BLaER1 treated with 17β-estradiol and CSF1 and Interleukin-3, amounts not matched to agents 10 nM and 100 nM (cell line): ENCODE measurements at regions not wholly inside any gene's neighbourhood (a gene's known extent, or its start where the extent isn't known, plus 50 kb on each side); places are given as distances from the start of the nearest gene placed in this dataset.

ENCODE experiments used
- H3K27ac ChIP-seq, 11 experiments: shearing (Covaris generic); formaldehyde crosslinking; 2 replicates each; pipeline ENCODE4 v1.8.1; 2022
- H3K27me3 ChIP-seq, 11 experiments: shearing (Covaris generic); formaldehyde crosslinking; 2 replicates each; pipeline ENCODE4 v1.8.1; 2022
- H3K36me3 ChIP-seq, 11 experiments: shearing (Covaris generic); formaldehyde crosslinking; 2 replicates each; pipeline ENCODE4 v1.8.1; 2022
- H3K4me1 ChIP-seq, 10 experiments: shearing (Covaris generic); formaldehyde crosslinking; 2 replicates each; pipeline ENCODE4 v1.8.1; 2022
- H3K4me2 ChIP-seq, 11 experiments: shearing (Covaris generic); formaldehyde crosslinking; 2 replicates each; pipeline ENCODE4 v1.8.1; 2022
- H3K4me3 ChIP-seq, 10 experiments: shearing (Covaris generic); formaldehyde crosslinking; 2 replicates each; pipeline ENCODE4 v1.8.1; 2022
- H3K9ac ChIP-seq, 11 experiments: shearing (Covaris generic); formaldehyde crosslinking; 2 replicates each; pipeline ENCODE4 v1.8.1; 2022
- H3K9me3 ChIP-seq, 11 experiments: shearing (Covaris generic); formaldehyde crosslinking; replicated peaks in 1 of 11; 2 replicates each; pipeline ENCODE4 v1.8.1; 2022
- H4K20me1 ChIP-seq, 11 experiments: shearing (Covaris generic); formaldehyde crosslinking; 2 replicates each; pipeline ENCODE4 v1.8.1; 2022
- Cebpa-rat ChIP-seq, 11 experiments: shearing (Covaris generic); IDR thresholded peaks; 2 replicates each; pipeline ENCODE4 v1.8.1; 2022

DNA sequence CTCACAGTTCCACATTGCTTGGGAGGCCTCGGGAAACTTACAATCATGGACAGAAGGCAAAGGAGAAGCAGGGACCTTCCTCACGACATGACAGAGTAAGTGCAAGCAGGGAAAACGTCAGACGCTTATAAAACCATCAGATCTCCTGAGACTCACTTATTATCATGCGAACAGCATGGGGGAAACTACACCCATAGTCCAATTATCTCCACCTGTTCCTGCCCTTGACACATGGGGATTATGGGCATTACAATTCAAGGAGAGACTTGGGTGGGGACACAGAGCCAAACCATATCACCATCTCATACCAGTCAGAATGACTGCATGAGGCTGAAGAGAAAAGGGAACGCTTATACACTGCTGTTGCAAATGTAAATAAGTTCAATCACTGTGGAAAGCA, 1066.9 kb upstream of the PCDH7 start:
- TF ChIP-seq Cebpa-rat (IDR thresholded peaks at IDR 0.05): no peak
- Histone ChIP-seq H3K4me3 (no peak overlapping the region), H3K36me3 (no peaks in the 10 kb centered on the region), H3K27me3 (no peaks in the 10 kb centered on the region), H3K9me3 (no peaks in the 10 kb centered on the region), H3K9ac (no peak overlapping the region), H3K4me2 (no peak overlapping the region), H3K4me1 (no peaks in the 10 kb centered on the region), H4K20me1 (no peaks in the 10 kb centered on the region), H3K27ac (no peak overlapping the region)

DNA sequence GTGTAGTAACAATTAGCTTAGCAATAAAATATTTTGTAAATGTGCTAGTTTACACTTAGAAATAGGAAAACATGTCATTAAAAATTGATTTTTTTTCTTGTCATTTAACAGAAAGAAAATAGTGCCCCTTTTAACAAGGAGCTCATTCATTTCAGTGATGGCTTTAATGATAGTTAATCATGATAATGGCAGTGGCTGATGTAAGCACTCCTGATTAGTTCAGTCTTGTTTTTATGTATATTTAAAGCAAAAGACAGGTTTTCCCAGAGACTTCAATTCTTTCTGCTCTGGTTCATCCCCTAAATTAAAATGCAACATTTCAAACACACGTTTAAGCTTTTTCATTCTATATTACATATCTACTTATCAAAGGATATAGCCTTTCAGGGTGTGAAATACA, 1039.5 kb upstream of the PCDH7 start:
- Histone ChIP-seq H3K4me3 (no peak overlapping the region), H3K9ac (no peak overlapping the region), H3K27ac (no peak overlapping the region), H3K36me3 (no peaks in the 10 kb centered on the region), H3K4me2 (no peak overlapping the region), H3K27me3 (no peaks in the 10 kb centered on the region), H4K20me1 (no peaks in the 10 kb centered on the region), H3K9me3 (no peaks in the 10 kb centered on the region), H3K4me1 (no peaks in the 10 kb centered on the region)
- no peak for TF ChIP-seq Cebpa-rat (IDR thresholded peaks at IDR 0.05)

DNA sequence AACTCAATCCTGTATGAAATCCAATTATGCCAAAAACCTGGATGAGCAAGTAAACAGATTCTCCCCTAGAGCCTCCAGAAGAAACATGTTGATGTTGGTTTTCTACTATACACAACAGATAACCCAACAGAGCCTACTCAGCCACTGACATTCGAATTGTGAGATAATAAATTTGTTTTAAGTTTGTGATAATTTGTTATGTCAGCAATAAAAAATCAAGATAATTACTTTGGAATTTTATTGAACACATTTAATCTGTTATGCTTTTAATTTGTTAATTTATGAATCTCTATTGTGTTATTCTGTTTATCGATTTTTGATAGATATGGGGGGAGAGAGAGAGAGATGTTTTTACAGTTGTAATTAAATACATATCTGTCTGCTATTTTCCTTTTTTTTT, 1016.1 kb upstream of the PCDH7 start:
- no peaks in the 10 kb centered on the region for H3K4me1 ChIP-seq
- no peaks in the 10 kb centered on the region for H4K20me1 ChIP-seq
- TF ChIP-seq Cebpa-rat (IDR thresholded peaks at IDR 0.05): no peak
- no peak overlapping the region for H3K27ac ChIP-seq
- H3K36me3 ChIP-seq: no peaks in the 10 kb centered on the region
- no peak overlapping the region for H3K9ac ChIP-seq
- no peak overlapping the region for H3K4me2 ChIP-seq
- no peak overlapping the region for H3K4me3 ChIP-seq
- peaks cover 8 to 10% (median 9%) of the 10 kb centered on the region in 11 experiments; a peak in 19 of 22 replicates for H3K9me3 ChIP-seq
- no peaks in the 10 kb centered on the region for H3K27me3 ChIP-seq

- H3K9ac ChIP-seq: no peak overlapping the region
- no peak overlapping the region for H3K4me3 ChIP-seq
- no peaks in the 10 kb centered on the region for H3K36me3 ChIP-seq
- no peaks in the 10 kb centered on the region for H3K4me1 ChIP-seq
- no peaks in the 10 kb centered on the region for H4K20me1 ChIP-seq
- H3K9me3 ChIP-seq: peaks cover 8 to 10% (median 9%) of the 10 kb centered on the region in 11 experiments; a peak in 19 of 22 replicates
- H3K27ac ChIP-seq: no peak overlapping the region
- no peak overlapping the region for H3K4me2 ChIP-seq
- TF ChIP-seq Cebpa-rat (IDR thresholded peaks at IDR 0.05): no peak
- H3K27me3 ChIP-seq: no peaks in the 10 kb centered on the region
Observed at GRCh38 chr4:29708473-29708872, 1011.7 kb upstream of the PCDH7 start.

GRCh38 chr4:29710519-29710918, 1009.6 kb upstream of the PCDH7 start:
- Histone ChIP-seq H3K9me3 (peaks cover 8 to 10% (median 9%) of the 10 kb centered on the region in 11 experiments; a peak in 19 of 22 replicates), H3K4me1 (no peaks in the 10 kb centered on the region), H3K9ac (no peak overlapping the region), H3K4me2 (no peak overlapping the region), H3K27ac (no peak overlapping the region), H3K36me3 (no peaks in the 10 kb centered on the region), H4K20me1 (no peaks in the 10 kb centered on the region), H3K4me3 (no peak overlapping the region), H3K27me3 (no peaks in the 10 kb centered on the region)
- no peak for TF ChIP-seq Cebpa-rat (IDR thresholded peaks at IDR 0.05)

- no peaks in the 10 kb centered on the region for H3K27me3 ChIP-seq
- no peaks in the 10 kb centered on the region for H3K4me1 ChIP-seq
- peaks cover 7 to 8% (median 7%) of the 10 kb centered on the region in 11 experiments; a peak in 19 of 22 replicates for H3K9me3 ChIP-seq
- no peaks in the 10 kb centered on the region for H3K36me3 ChIP-seq
- no peak overlapping the region for H3K27ac ChIP-seq
- H4K20me1 ChIP-seq: no peaks in the 10 kb centered on the region
- H3K4me2 ChIP-seq: no peak overlapping the region
- H3K9ac ChIP-seq: no peak overlapping the region
- TF ChIP-seq Cebpa-rat (IDR thresholded peaks at IDR 0.05): no peak
- no peak overlapping the region for H3K4me3 ChIP-seq
Observed at GRCh38 chr4:29711226-29711625, 1008.9 kb upstream of the PCDH7 start.

DNA sequence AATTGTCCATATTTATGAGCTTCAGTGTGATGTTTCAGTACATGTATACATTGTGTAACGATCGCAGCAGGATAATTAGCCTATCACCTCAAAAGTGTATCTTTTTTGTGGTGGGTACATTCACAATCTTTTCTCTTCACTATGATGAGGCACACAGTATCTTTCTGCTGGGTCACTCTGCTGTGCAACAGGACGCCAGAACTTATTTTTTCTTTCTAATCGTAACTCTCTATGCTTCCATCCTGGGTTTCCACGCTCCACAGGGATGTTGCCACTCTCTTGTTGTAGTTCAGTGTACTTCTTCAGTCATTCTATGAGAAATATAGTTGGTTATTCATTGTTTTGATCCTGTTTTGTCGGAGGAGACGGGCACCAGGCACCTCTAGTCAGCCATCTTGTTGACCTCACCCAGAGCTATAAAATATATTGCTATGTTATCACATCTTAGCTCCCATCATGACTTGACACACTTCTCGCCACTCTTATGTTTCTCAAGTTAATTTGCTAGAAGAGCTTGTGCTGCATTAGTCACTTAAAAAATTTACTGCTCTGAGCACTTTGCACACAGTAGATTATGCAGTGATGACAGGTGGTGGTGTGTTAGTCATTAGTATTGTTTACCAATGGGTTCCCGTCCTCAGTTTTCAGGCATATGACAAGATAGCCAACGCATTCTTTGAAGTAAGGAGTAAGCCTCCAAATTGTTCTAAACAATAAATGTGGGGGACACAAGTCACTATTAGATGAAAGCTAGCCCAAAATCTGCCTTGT, 1002.7 kb upstream of the PCDH7 start:
- Histone ChIP-seq H3K27ac (no peak overlapping the region), H3K9me3 (no peaks in the 10 kb centered on the region), H3K9ac (no peak overlapping the region), H3K36me3 (no peaks in the 10 kb centered on the region), H3K27me3 (no peaks in the 10 kb centered on the region), H3K4me3 (no peak overlapping the region), H3K4me1 (peaks cover 0 to 4% (median 0%) of the 10 kb centered on the region in 10 experiments; a peak in 2 of 20 replicates), H4K20me1 (no peaks in the 10 kb centered on the region), H3K4me2 (no peak overlapping the region)
- no peak for TF ChIP-seq Cebpa-rat (IDR thresholded peaks at IDR 0.05)

DNA sequence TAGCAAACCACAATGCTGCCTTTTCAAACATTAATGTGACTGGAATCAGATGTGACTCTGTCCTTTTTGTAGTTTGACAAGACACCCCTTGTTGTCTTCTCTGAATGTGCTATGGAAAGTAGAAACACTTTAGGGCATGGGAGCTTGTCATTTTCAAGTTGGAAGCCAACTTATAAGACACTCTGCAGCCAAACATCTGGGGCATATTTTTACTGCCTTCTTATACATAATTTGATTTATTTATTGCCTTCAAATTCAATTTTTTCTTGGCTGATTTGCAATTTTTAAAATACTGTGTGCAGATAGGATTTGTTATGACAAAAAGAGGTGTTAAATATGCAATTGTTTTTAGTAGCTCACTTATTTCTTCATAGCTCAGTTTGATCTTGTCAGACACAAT, 1002.0 kb upstream of the PCDH7 start:
- no peaks in the 10 kb centered on the region for H3K36me3 ChIP-seq
- no peaks in the 10 kb centered on the region for H3K9me3 ChIP-seq
- H3K4me3 ChIP-seq: no peak overlapping the region
- H3K4me1 ChIP-seq: peaks cover 0 to 4% (median 0%) of the 10 kb centered on the region in 10 experiments; a peak in 2 of 20 replicates
- H3K27me3 ChIP-seq: no peaks in the 10 kb centered on the region
- TF ChIP-seq Cebpa-rat (IDR thresholded peaks at IDR 0.05): no peak
- no peak overlapping the region for H3K9ac ChIP-seq
- H4K20me1 ChIP-seq: no peaks in the 10 kb centered on the region
- H3K4me2 ChIP-seq: no peak overlapping the region
- no peak overlapping the region for H3K27ac ChIP-seq

DNA sequence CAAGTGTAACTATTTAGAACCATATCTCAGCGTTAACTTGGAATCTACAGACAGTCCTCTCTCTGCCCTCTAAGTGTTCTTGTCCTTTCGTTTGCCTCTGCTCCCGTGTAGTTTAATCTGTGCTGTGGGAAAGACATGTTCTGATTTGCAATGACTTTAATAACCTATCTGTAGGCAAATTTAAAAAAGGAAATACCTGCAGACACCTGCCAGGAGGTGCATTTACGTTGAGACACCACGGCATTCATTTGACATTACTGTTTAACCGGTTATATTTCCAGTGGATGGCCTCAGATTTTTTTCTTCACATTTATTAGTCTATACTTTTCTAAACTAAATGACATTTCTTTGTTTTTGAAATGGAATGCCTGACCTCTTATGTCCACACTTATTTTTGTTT, 997.9 kb upstream of the PCDH7 start:
- Histone ChIP-seq H3K4me2 (no peak overlapping the region), H3K9ac (no peak overlapping the region)
- TF ChIP-seq Cebpa-rat (IDR thresholded peaks at IDR 0.05): no peak

GRCh38 chr4:29726938-29727337, 993.2 kb upstream of the PCDH7 start:
- Histone ChIP-seq H3K9me3 (peaks cover 0 to 5% (median 0%) of the 10 kb centered on the region in 11 experiments; a peak in 1 of 22 replicates), H3K27me3 (no peaks in the 10 kb centered on the region), H3K4me3 (no peak overlapping the region), H3K9ac (no peak overlapping the region), H3K27ac (no peak overlapping the region), H4K20me1 (no peaks in the 10 kb centered on the region), H3K4me2 (no peak overlapping the region), H3K36me3 (no peaks in the 10 kb centered on the region), H3K4me1 (no peaks in the 10 kb centered on the region)
- TF ChIP-seq Cebpa-rat (IDR thresholded peaks at IDR 0.05): no peak

More for the DNA sequence above, 997.9 kb upstream of the PCDH7 start:
- Histone ChIP-seq H4K20me1 (no peaks in the 10 kb centered on the region), H3K9me3 (no peaks in the 10 kb centered on the region), H3K4me3 (no peak overlapping the region), H3K4me1 (peaks cover 0 to 4% (median 0%) of the 10 kb centered on the region in 10 experiments; a peak in 2 of 20 replicates), H3K27ac (no peak overlapping the region), H3K36me3 (no peaks in the 10 kb centered on the region), H3K27me3 (no peaks in the 10 kb centered on the region)
